Chondrocyte (in vitro differentiated cells): ENCODE measurements at regions not wholly inside any gene's neighbourhood (a gene's known extent, or its start where the extent isn't known, plus 50 kb on each side); places are given as distances from the start of the nearest gene placed in this dataset.
"Not testable (repeated sequence)": the region's sequence is repeated elsewhere in the genome, so short reads cannot be mapped to it uniquely, and the experiment has no call there.

ENCODE experiments used
- DNase-seq: peaks from one replicate; pipeline ENCODE4 v3.0.0; 2021; ENCODE audit warnings: mixed read lengths, low spot score
- H3K27ac Mint-ChIP-seq: one replicate; pipeline ENCODE4 v1.8.0; 2021; ENCODE audit warnings: mild to moderate bottlenecking, moderate library complexity, mixed read lengths; ENCODE audit not compliant: unreplicated experiment
- H3K27me3 Mint-ChIP-seq: 2 replicates; pipeline ENCODE4 v1.8.0; 2021; ENCODE audit warnings: low read depth, mixed read lengths
- H3K36me3 Mint-ChIP-seq: 2 replicates; pipeline ENCODE4 v1.8.0; 2021; ENCODE audit warnings: low read depth, mixed read lengths
- H3K4me1 Mint-ChIP-seq: 2 replicates; pipeline ENCODE4 v1.8.0; 2021; ENCODE audit warnings: low read depth, mild to moderate bottlenecking, mixed read lengths
- H3K4me3 Mint-ChIP-seq: one replicate; pipeline ENCODE4 v1.8.0; 2021; ENCODE audit warnings: mild to moderate bottlenecking, moderate library complexity, mixed read lengths; ENCODE audit not compliant: unreplicated experiment
- H3K9me3 Mint-ChIP-seq: 2 replicates; pipeline ENCODE4 v1.8.0; 2021; ENCODE audit warnings: low read depth, mixed read lengths
- TF ChIP-seq, protein P1 (sequence below): fragments of 200-600 bp; sonication (generic); IDR thresholded peaks from 2 replicates; pipeline ENCODE4 v1.5.0; 2021; ENCODE audit warnings: antibody characterized with exemption, mild to moderate bottlenecking, moderate library complexity

DNA sequence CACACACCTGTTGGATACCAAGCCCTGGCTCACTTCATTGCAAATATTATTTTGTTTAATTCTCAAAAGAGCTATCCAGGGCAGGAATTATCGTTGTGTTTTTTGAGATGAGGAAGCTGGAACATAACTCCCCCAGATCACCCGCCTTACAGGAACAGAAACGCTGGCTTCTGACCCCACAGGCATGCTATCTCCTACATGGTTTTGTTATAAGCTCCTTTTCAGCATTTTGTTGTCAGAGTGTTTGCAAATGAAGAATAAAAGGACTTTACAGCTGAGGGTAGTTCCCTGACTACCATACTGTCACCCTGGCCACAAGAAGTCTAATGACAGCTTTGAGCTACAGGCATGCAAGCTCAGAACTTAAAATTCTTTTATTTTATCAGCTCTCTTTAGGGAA lies 62.0 kb upstream of the MRPS9 start:
- DNase-seq = no peak
- Mint-ChIP-seq H3K27ac (no peak overlapping the region), H3K4me1 (no peaks in the 10 kb centered on the region), H3K36me3 (no peaks in the 10 kb centered on the region), H3K4me3 (no peak overlapping the region), H3K9me3 (no peaks in the 10 kb centered on the region), H3K27me3 (peaks cover 3% of the 10 kb centered on the region)
- TF ChIP-seq, protein P1, sequence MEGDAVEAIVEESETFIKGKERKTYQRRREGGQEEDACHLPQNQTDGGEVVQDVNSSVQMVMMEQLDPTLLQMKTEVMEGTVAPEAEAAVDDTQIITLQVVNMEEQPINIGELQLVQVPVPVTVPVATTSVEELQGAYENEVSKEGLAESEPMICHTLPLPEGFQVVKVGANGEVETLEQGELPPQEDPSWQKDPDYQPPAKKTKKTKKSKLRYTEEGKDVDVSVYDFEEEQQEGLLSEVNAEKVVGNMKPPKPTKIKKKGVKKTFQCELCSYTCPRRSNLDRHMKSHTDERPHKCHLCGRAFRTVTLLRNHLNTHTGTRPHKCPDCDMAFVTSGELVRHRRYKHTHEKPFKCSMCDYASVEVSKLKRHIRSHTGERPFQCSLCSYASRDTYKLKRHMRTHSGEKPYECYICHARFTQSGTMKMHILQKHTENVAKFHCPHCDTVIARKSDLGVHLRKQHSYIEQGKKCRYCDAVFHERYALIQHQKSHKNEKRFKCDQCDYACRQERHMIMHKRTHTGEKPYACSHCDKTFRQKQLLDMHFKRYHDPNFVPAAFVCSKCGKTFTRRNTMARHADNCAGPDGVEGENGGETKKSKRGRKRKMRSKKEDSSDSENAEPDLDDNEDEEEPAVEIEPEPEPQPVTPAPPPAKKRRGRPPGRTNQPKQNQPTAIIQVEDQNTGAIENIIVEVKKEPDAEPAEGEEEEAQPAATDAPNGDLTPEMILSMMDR = no peak

DNA sequence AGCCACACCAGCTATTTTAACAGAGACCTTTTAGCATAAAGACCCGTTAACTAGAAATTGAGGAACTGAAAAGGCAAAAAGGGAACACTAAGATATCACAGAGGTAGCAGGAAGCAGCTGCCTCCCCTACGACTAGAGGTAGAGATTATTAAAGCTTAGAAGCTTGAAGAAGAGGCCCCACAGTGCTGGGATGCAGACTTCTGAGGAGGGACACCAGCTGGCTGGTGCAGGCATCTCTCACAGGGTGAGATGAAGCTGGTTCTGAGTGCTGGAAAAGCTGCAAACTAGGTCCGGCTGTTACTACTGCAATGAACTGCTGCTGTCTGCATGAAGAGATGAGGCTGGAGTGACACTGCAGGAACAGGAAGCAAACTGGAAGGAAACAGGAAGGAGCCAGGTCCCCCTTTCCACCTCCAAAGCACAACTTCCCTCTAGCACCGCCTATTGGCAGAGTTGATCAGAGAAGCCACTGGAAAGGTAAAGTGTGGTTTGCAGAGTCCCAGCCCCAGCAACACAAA lies 61.2 kb upstream of the MRPS9 start:
- Mint-ChIP-seq H3K27ac (no peak overlapping the region), H3K36me3 (no peaks in the 10 kb centered on the region), H3K9me3 (peaks cover under 1% of the 10 kb centered on the region), H3K4me3 (no peak overlapping the region), H3K4me1 (no peaks in the 10 kb centered on the region), H3K27me3 (peaks cover 3% of the 10 kb centered on the region)
- DNase-seq = no peak
- TF ChIP-seq, protein P1 = peak; percentile 27

DNA sequence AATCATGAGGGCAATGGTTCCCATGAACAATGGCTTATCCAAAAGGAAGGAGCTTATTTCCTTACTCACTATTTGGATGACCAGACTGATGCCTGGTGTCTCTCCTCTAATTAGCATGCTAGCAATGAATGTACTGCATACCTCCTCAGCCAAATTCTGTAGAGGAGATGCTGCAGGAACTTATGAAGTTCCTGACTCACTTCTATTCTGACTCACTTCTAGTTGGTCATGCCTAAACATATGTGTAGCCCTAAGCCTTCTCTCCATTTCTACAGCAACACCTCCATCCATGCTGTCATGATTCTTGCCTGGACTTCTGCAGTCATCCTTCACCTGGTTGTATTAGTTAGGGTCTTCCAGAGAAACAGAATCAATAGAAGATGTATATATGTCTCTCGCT lies 59.9 kb upstream of the MRPS9 start:
- no peak overlapping the region for H3K4me3 Mint-ChIP-seq
- H3K4me1 Mint-ChIP-seq = no peaks in the 10 kb centered on the region
- H3K27ac Mint-ChIP-seq = no peak overlapping the region
- TF ChIP-seq, protein P1 = no peak
- H3K36me3 Mint-ChIP-seq = no peaks in the 10 kb centered on the region
- no peak for DNase-seq
- peaks cover 3% of the 10 kb centered on the region for H3K27me3 Mint-ChIP-seq
- peaks cover 2% of the 10 kb centered on the region for H3K9me3 Mint-ChIP-seq

DNA sequence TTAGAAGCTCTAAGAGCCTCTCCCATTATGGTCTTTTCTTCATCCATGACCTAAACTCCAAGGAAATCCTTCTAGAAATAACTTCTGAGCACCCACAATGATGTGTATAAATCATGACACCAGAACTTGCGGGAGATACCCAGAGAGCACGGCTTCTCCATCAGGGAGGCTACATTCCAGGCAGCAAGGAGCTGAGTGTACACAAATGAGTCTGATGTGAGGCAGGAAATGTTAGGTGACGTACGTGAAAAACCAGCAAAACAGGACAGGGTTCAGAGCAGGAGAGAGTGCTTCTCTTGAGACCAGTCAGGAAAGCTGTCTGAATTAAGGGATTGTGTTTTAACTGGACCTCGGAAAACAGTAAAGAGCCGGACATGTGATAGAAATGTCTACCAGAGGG lies 58.1 kb upstream of the MRPS9 start:
- not testable (repeated sequence) for H3K27ac Mint-ChIP-seq, H3K4me1 Mint-ChIP-seq, H3K36me3 Mint-ChIP-seq, H3K4me3 Mint-ChIP-seq, H3K27me3 Mint-ChIP-seq, DNase-seq, H3K9me3 Mint-ChIP-seq

DNA sequence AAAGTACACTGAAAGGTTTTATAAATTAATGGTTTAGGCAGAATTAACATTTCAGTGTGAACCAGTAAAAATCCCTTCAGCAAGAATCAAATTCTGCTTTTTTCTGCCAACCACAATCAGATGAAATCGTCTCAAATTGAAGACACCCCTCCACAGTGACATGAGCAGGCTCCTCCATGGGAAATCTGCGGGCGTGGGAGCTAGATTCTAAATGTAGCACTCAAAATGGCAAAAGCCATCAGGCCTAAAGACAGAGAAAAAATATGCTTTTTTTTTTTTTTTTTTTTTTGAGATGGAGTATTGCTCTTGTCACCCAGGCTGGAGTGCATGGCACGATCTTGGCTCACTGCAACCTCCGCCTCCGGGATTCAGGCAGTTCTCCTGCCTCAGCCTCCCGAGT lies 55.8 kb upstream of the MRPS9 start:
- TF ChIP-seq, protein P1 = no peak
- peaks cover 6% of the 10 kb centered on the region for H3K27me3 Mint-ChIP-seq
- H3K9me3 Mint-ChIP-seq = peaks cover 5% of the 10 kb centered on the region
- no peaks in the 10 kb centered on the region for H3K36me3 Mint-ChIP-seq
- H3K27ac Mint-ChIP-seq = no peak overlapping the region
- no peak for DNase-seq
- no peaks in the 10 kb centered on the region for H3K4me1 Mint-ChIP-seq
- no peak overlapping the region for H3K4me3 Mint-ChIP-seq
